CD8-positive, alpha-beta memory T cell (primary cell): ENCODE measurements at regions not wholly inside any gene's neighbourhood (a gene's known extent, or its start where the extent isn't known, plus 50 kb on each side); places are given as distances from the start of the nearest gene placed in this dataset.
"Not testable (repeated sequence)": the region's sequence is repeated elsewhere in the genome, so short reads cannot be mapped to it uniquely, and the experiment has no call there.

Experiments used
- CTCF ChIA-PET: fragments of 350-600 bp; sonication (Branson Sonifier 250); formaldehyde crosslinking; loops from one replicate; lab custom pipeline; 2021; ENCODE audit warnings: antibody characterized with exemption; lab: Charles Lee
- POLR2A ChIA-PET: fragments of 350-600 bp; sonication (Branson Sonifier 250); formaldehyde crosslinking; loops from one replicate; lab custom pipeline; 2021; ENCODE audit warnings: antibody characterized with exemption; lab: Charles Lee
- DNase-seq, 5 donors: peaks; one replicate each; pipeline versions ENCODE4 v3.0.0 to v3.0.0-alpha.2; 2020 to 2022; ENCODE audit warnings: mixed read lengths in 1 of 5
- H3K27ac ChIP-seq: one replicate; pipeline ENCODE4 v1.7.0; 2013; ENCODE audit warnings: low read depth, mild to moderate bottlenecking, low read length, moderate library complexity
- H3K27me3 ChIP-seq: 2 replicates; pipeline ENCODE4 v1.7.0; 2013; ENCODE audit warnings: low read length, mild to moderate bottlenecking; ENCODE audit not compliant: insufficient read depth, poor library complexity, severe bottlenecking
- H3K36me3 ChIP-seq: 2 replicates; pipeline ENCODE4 v1.7.0; 2013; ENCODE audit warnings: mild to moderate bottlenecking, low read length, moderate library complexity; ENCODE audit not compliant: insufficient read depth
- H3K4me1 ChIP-seq: 2 replicates; pipeline ENCODE4 v1.7.0; 2013; ENCODE audit warnings: mild to moderate bottlenecking, low read length, moderate library complexity; ENCODE audit not compliant: insufficient read depth
- H3K4me3 ChIP-seq: 2 replicates; pipeline ENCODE4 v1.7.0; 2013; ENCODE audit warnings: mild to moderate bottlenecking, low read length
- H3K9me3 ChIP-seq: 2 replicates; pipeline ENCODE4 v1.7.0; 2013; ENCODE audit warnings: mild to moderate bottlenecking, low read length
- H3K27ac Mint-ChIP-seq, 8 donors: one replicate each; pipeline ENCODE4 v1.8.0; 2020 to 2021; ENCODE audit warnings: mixed read lengths in 8 of 8, mild to moderate bottlenecking in 6 of 8, inconsistent platforms in 3 of 8, moderate library complexity in 3 of 8
- H3K27me3 Mint-ChIP-seq, 2 donors: one replicate each; pipeline ENCODE4 v1.8.0; 2020 to 2021; ENCODE audit warnings: mixed read lengths in 2 of 2, mild to moderate bottlenecking in 1 of 2, moderate library complexity in 1 of 2
- H3K36me3 Mint-ChIP-seq, 3 donors: one replicate each; pipeline ENCODE4 v1.8.0; 2020 to 2021; ENCODE audit warnings: mixed read lengths in 3 of 3, inconsistent platforms in 1 of 3, mild to moderate bottlenecking in 1 of 3
- H3K4me1 Mint-ChIP-seq, 3 donors: one replicate each; pipeline ENCODE4 v1.8.0; 2020 to 2021; ENCODE audit warnings: mixed read lengths in 3 of 3, inconsistent platforms in 1 of 3, mild to moderate bottlenecking in 1 of 3
- H3K4me3 Mint-ChIP-seq, 7 donors: one replicate each; pipeline ENCODE4 v1.8.0; 2020 to 2021; ENCODE audit warnings: mixed read lengths in 7 of 7, mild to moderate bottlenecking in 6 of 7, moderate library complexity in 4 of 7, inconsistent platforms in 2 of 7
- H3K9me3 Mint-ChIP-seq, 5 donors: one replicate each; pipeline ENCODE4 v1.8.0; 2020 to 2022; ENCODE audit warnings: mixed read lengths in 5 of 5, mild to moderate bottlenecking in 3 of 5, moderate library complexity in 2 of 5, inconsistent platforms in 1 of 5

- ChIA-PET CTCF (no interaction called here), POLR2A (no interaction called here)
- Histone ChIP-seq H3K9me3 (no peaks in the 10 kb centered on the region), H3K4me3 (no peak overlapping the region), H3K27ac (no peak overlapping the region), H3K27me3 (no peaks in the 10 kb centered on the region), H3K36me3 (no peaks in the 10 kb centered on the region), H3K4me1 (no peaks in the 10 kb centered on the region)
- Mint-ChIP-seq H3K36me3 (peaks cover 0 to 7% (median 0%) of the 10 kb centered on the region in 3 donors), H3K9me3 (peaks cover 1 to 11% (median 10%) of the 10 kb centered on the region in 5 donors), H3K4me1 (no peaks in the 10 kb centered on the region), H3K27ac (no peak overlapping the region), H3K27me3 (peaks cover 8 to 12% of the 10 kb centered on the region in 2 donors), H3K4me3 (no peak overlapping the region)
- no peak for DNase-seq
Measured at GRCh38 chr13:49859560-49859959, 67.1 kb upstream of the KPNA3 start.

- Histone ChIP-seq H3K4me1 (no peaks in the 10 kb centered on the region), H3K27me3 (no peaks in the 10 kb centered on the region), H3K27ac (no peak overlapping the region), H3K36me3 (no peaks in the 10 kb centered on the region), H3K4me3 (no peak overlapping the region), H3K9me3 (no peaks in the 10 kb centered on the region)
- peaks cover 1 to 11% (median 10%) of the 10 kb centered on the region in 5 donors for H3K9me3 Mint-ChIP-seq
- DNase-seq = no peak
- no peaks in the 10 kb centered on the region for H3K4me1 Mint-ChIP-seq
- no peak overlapping the region for H3K4me3 Mint-ChIP-seq
- H3K27me3 Mint-ChIP-seq = peaks cover 6 to 10% of the 10 kb centered on the region in 2 donors
- H3K27ac Mint-ChIP-seq = no peak overlapping the region
- peaks cover 0 to 12% (median 0%) of the 10 kb centered on the region in 3 donors for H3K36me3 Mint-ChIP-seq
- ChIA-PET CTCF (no interaction called here), POLR2A (no interaction called here)
Measured at GRCh38 chr13:49858178-49858856, 65.8 kb upstream of the KPNA3 start.

- Mint-ChIP-seq H3K36me3 (peaks cover 0 to 12% (median 0%) of the 10 kb centered on the region in 3 donors), H3K27me3 (peaks cover 5 to 8% of the 10 kb centered on the region in 2 donors), H3K4me1 (no peaks in the 10 kb centered on the region), H3K27ac (no peak overlapping the region), H3K4me3 (no peak overlapping the region), H3K9me3 (peaks cover 1 to 11% (median 10%) of the 10 kb centered on the region in 5 donors)
- H3K36me3 ChIP-seq = no peaks in the 10 kb centered on the region
- no peaks in the 10 kb centered on the region for H3K9me3 ChIP-seq
- no peaks in the 10 kb centered on the region for H3K4me1 ChIP-seq
- no peak for DNase-seq
- no peak overlapping the region for H3K27ac ChIP-seq
- no peak overlapping the region for H3K4me3 ChIP-seq
- CTCF ChIA-PET = no interaction called here
- POLR2A ChIA-PET = no interaction called here
- H3K27me3 ChIP-seq = no peaks in the 10 kb centered on the region
Measured at GRCh38 chr13:49855930-49856329, 63.4 kb upstream of the KPNA3 start.

- ChIA-PET POLR2A (no interaction called here), CTCF (no interaction called here)
- no peak overlapping the region for H3K27ac Mint-ChIP-seq
- no peak overlapping the region for H3K4me3 Mint-ChIP-seq
- H3K9me3 Mint-ChIP-seq = peaks cover 1 to 11% (median 10%) of the 10 kb centered on the region in 5 donors
- Histone ChIP-seq H3K27ac (no peak overlapping the region), H3K4me1 (no peaks in the 10 kb centered on the region), H3K36me3 (no peaks in the 10 kb centered on the region), H3K27me3 (no peaks in the 10 kb centered on the region), H3K9me3 (no peaks in the 10 kb centered on the region), H3K4me3 (no peak overlapping the region)
- no peak for DNase-seq
- H3K4me1 Mint-ChIP-seq = no peaks in the 10 kb centered on the region
- H3K36me3 Mint-ChIP-seq = peaks cover 0 to 12% (median 0%) of the 10 kb centered on the region in 3 donors
- H3K27me3 Mint-ChIP-seq = peaks cover 8 to 9% of the 10 kb centered on the region in 2 donors
Measured at GRCh38 chr13:49853535-49853934, 61.1 kb upstream of the KPNA3 start.

- H3K27ac Mint-ChIP-seq, H3K9me3 ChIP-seq, H3K4me1 ChIP-seq, H3K27me3 ChIP-seq, H3K4me1 Mint-ChIP-seq, H3K27ac ChIP-seq, H3K4me3 Mint-ChIP-seq, POLR2A ChIA-PET, CTCF ChIA-PET, DNase-seq, H3K36me3 ChIP-seq, H3K4me3 ChIP-seq: not testable (repeated sequence)
- peaks cover 1 to 11% (median 10%) of the 10 kb centered on the region in 5 donors for H3K9me3 Mint-ChIP-seq
- H3K36me3 Mint-ChIP-seq = peaks cover 0 to 12% (median 0%) of the 10 kb centered on the region in 3 donors
- peaks cover 8 to 17% of the 10 kb centered on the region in 2 donors for H3K27me3 Mint-ChIP-seq
Measured at GRCh38 chr13:49852460-49852859, 60.0 kb upstream of the KPNA3 start.

GRCh38 chr13:49844181-49844580 lies 51.7 kb upstream of the KPNA3 start:
- ChIA-PET CTCF (interaction anchor here (0.9 kb wide), 1 partner anchor 174 kb away, joined by 3 read pairs; no protein-coding TSS in a partner anchor), POLR2A (no interaction called here)
- Mint-ChIP-seq H3K27ac (no peak overlapping the region), H3K9me3 (no peaks in the 10 kb centered on the region), H3K4me3 (no peak overlapping the region), H3K4me1 (peaks cover 6 to 9% (median 9%) of the 10 kb centered on the region in 3 donors), H3K36me3 (no peaks in the 10 kb centered on the region), H3K27me3 (peaks cover 5 to 13% of the 10 kb centered on the region in 2 donors)
- no peak for DNase-seq
- peaks cover 7% of the 10 kb centered on the region for H3K4me1 ChIP-seq
- H3K36me3 ChIP-seq = no peaks in the 10 kb centered on the region
- H3K9me3 ChIP-seq = no peaks in the 10 kb centered on the region
- H3K27me3 ChIP-seq = peaks cover 5% of the 10 kb centered on the region
- no peak overlapping the region for H3K4me3 ChIP-seq
- no peak overlapping the region for H3K27ac ChIP-seq
